Jurkat, Clone E6-1 (cell line): ENCODE measurements at regions not wholly inside any gene's neighbourhood (a gene's known extent, or its start where the extent isn't known, plus 50 kb on each side); places are given as distances from the start of the nearest gene placed in this dataset.
A peak's percentile ranks its signal among the peaks of the same experiment; 100 is the strongest.
"Not testable (repeated sequence)": the region's sequence is repeated elsewhere in the genome, so short reads cannot be mapped to it uniquely, and the experiment has no call there.

Experiments used
- DNase-seq: peaks from one replicate; pipeline ENCODE4 v3.0.0-alpha.2; 2011; ENCODE audit warnings: low read depth, low spot score
- H3K4me3 ChIP-seq: 2 replicates; pipeline ENCODE4 v1.5.1; 2011; ENCODE audit warnings: mild to moderate bottlenecking, low read length, control low read depth, moderate library complexity

DNA sequence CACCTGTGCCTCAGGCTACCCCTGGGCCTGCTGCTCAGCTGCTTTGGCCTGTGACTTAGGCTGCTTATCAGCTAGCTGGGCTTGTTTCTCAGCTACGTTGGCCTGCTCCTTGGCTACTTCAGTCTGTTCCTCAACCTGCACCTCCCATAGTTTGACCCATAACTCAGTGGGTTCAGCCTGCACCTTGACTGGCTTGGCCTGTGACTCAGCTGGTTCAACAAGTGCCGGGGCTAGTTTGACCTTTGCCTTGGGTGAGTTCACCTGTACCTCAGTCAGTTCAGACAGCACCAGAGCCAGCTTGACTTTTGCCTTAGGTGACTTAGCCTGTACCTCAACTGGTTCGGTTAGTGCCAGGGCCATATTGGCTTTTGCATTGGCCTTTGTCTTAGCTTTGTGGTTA, 171.2 kb downstream of the MSN start:
- H3K4me3 ChIP-seq, result no peak overlapping the region

GRCh38 chrX:65837875-65838549, 170.6 kb downstream of the MSN start:
- no peak overlapping the region for H3K4me3 ChIP-seq
- DNase-seq, result peak; percentile 57

More for the DNA sequence above, 171.2 kb downstream of the MSN start:
- DNase-seq, result no peak

GRCh38 chrX:65831268-65831667, 163.8 kb downstream of the MSN start:
- no peak overlapping the region for H3K4me3 ChIP-seq
- DNase-seq, result no peak

- H3K4me3 ChIP-seq, result no peak overlapping the region
- no peak for DNase-seq
Measured at GRCh38 chrX:65828599-65828998, 161.1 kb downstream of the MSN start.

- not testable (repeated sequence) for DNase-seq, H3K4me3 ChIP-seq
Measured at GRCh38 chrX:65825226-65825625, 157.8 kb downstream of the MSN start.

DNA sequence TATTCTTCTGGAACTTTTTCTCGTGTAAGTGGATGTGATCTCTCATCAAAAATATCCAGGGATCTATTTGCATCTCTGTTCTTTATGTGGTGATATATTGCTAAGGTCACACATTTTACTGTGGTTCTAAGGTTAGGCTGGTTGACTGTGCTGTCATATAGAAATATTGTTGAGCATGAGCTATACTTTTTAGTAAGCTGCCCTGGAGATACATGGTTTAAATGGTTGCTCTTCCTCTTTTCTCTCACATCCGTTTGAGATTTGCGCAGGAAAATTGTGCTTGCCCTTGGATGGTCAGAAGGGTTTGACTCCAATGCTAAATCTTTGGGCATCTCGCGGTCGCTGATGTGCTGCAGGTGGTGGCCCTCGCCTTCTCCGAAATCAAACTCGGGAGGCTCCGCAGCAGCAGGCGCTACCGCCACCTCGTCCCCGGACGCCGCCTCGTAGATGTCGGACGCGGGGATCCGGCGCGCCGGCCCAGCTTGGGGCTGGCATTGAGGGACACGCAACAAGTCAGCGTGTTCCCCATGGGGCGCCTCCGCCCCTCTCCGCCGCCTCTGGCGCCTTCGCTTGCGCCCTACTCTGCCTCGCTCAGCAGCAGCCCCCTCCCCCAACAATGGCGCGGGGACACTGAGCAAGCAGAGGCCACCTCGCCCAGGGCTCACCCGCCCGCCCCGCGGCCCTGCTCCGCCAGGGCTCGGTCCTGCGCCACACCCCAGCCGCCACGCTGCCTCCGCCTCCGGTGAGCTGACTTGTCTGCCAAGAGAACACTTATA, 154.5 kb downstream of the MSN start:
- no peak overlapping the region for H3K4me3 ChIP-seq
- DNase-seq, result no peak

GRCh38 chrX:65819983-65820382, 152.5 kb downstream of the MSN start:
- DNase-seq, H3K4me3 ChIP-seq: not testable (repeated sequence)

GRCh38 chrX:65813245-65813644, 145.8 kb downstream of the MSN start:
- DNase-seq, result no peak
- no peak overlapping the region for H3K4me3 ChIP-seq

DNA sequence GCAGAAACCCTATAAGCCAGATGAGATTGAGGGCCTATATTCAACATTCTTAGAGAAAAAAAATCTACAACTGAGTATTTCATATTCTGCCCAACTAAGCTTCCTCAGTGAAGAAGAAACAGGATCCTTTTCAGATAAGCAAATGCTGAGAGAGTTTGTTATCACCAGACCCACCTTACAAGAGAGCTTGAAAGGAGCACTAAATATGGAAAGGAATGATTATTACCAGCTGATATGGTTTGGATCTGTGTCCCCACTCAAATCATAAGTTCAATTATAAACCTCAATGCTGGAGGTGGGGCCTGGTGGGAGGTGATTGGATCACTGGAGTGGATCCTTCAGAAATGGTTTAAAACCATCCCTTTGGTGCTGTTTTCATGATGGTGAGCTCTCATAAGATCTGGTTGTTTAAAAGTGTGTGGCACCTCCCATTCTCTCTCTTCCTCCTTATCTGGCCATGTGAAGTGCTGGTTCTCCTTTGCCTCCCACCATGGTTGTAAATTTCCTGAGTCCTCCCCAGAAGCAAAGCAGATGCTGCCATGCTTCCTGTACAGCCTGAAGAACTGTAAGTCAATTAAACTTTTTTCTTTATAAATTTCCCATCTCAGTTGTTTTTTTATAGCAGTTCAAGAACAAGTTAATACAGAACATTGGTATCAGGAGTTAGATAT, 144.2 kb downstream of the MSN start:
- DNase-seq, result no peak
- H3K4me3 ChIP-seq, result no peak overlapping the region
